A549 (cell line): ENCODE measurements at regions not wholly inside any gene's neighbourhood (a gene's known extent, or its start where the extent isn't known, plus 50 kb on each side); places are given as distances from the start of the nearest gene placed in this dataset.

Source experiments
- ATAC-seq, 2 experiments: fragments of 200-7000 bp in 1 of 2; fragments of >200 bp in 1 of 2; cut with Nextera tagmentation in 1 of 2; cut with Tn5 transposase in 1 of 2; 3 replicates each; pipeline versions ENCODE4 v1.8.0 to v1.9.1; 2018 to 2020; ENCODE audit warnings: mild to moderate bottlenecking in 1 of 2, moderate library complexity in 1 of 2
- CTCF ChIA-PET: fragments of 300-600 bp; sonication (Branson Sonifier 250); formaldehyde crosslinking; extraction: SDS; loops from one replicate; lab custom pipeline; 2021; ENCODE audit warnings: antibody characterized with exemption, inconsistent platforms; lab: Yijun Ruan, JAX
- POLR2A ChIA-PET: fragments of 350-600 bp; formaldehyde crosslinking; extraction: SDS; loops from one replicate; lab custom pipeline; 2021; ENCODE audit warnings: antibody characterized with exemption, inconsistent platforms; lab: Yijun Ruan, JAX
- DNase-seq, 2 experiments: peaks; one replicate each; pipeline versions ENCODE4 v3.0.0 to v3.0.0-alpha.2; 2011 to 2016; ENCODE audit warnings: low read depth in 1 of 2, low spot score in 1 of 2
- FAIRE-seq: peaks from 2 replicates; lab custom pipeline; 2011; peaks lifted over from hg19 to GRCh38; lab: Jason Lieb, UNC
- H3K27ac ChIP-seq, 2 experiments: fragments of >200 bp; sonication (Bioruptor Twin); formaldehyde crosslinking; 3 replicates each; pipeline ENCODE4 v1.5.1; 2016 to 2017
- H3K4me1 ChIP-seq: fragments of >200 bp; sonication (Bioruptor Twin); formaldehyde crosslinking; 3 replicates; pipeline ENCODE4 v1.6.1; 2016
- H3K4me2 ChIP-seq: fragments of >200 bp; sonication (Bioruptor Twin); formaldehyde crosslinking; 3 replicates; pipeline ENCODE4 v1.6.1; 2016
- H3K4me3 ChIP-seq: fragments of >200 bp; sonication (Bioruptor Twin); formaldehyde crosslinking; 3 replicates; pipeline ENCODE4 v1.5.1; 2016
- H3K9me3 ChIP-seq: fragments of >200 bp; sonication (Bioruptor Twin); formaldehyde crosslinking; 3 replicates; pipeline ENCODE4 v1.6.1; 2016
- BHLHE40 ChIP-seq: IDR thresholded peaks from 2 replicates; pipeline ENCODE4 v1.6.1; 2012; ENCODE audit warnings: low read depth, low read length, inconsistent platforms
- CEBPB ChIP-seq, 2 experiments: fragments of >200 bp in 1 of 2; sonication (Bioruptor Twin) in 1 of 2; formaldehyde crosslinking in 1 of 2; IDR thresholded peaks; 2 replicates each; pipeline ENCODE4 v1.6.1; 2012 to 2016
- CHD4 ChIP-seq: fragments of 200-600 bp; sonication (generic); IDR thresholded peaks from 2 replicates; pipeline ENCODE4 v1.6.1; 2016; ENCODE audit warnings: antibody characterized with exemption, mild to moderate bottlenecking, borderline replicate concordance
- EHF ChIP-seq: fragments of 250-450 bp; sonication (Bioruptor Pico); IDR thresholded peaks from 2 replicates; pipeline ENCODE4 v1.5.0; 2020; ENCODE audit warnings: mild to moderate bottlenecking
- ELK1 ChIP-seq: fragments of 150-350 bp; IDR thresholded peaks from 2 replicates; pipeline ENCODE4 v1.6.1; 2014; ENCODE audit warnings: low read depth, mild to moderate bottlenecking, low read length
- EP300 ChIP-seq, 2 experiments: fragments of >200 bp; sonication (Bioruptor Twin); formaldehyde crosslinking; IDR thresholded peaks; 2 replicates in 1 of 2; 3 replicates in 1 of 2; pipeline ENCODE4 v1.6.1; 2016 to 2017
- GATA3 ChIP-seq: IDR thresholded peaks from 2 replicates; pipeline ENCODE4 v1.6.1; 2012; ENCODE audit warnings: borderline replicate concordance
- HMGXB4 ChIP-seq: fragments of 250-450 bp; sonication (Bioruptor Pico); IDR thresholded peaks from 2 replicates; pipeline ENCODE4 v1.5.0; 2021; ENCODE audit warnings: mild to moderate bottlenecking, moderate library complexity, borderline replicate concordance
- JUNB ChIP-seq: fragments of >200 bp; sonication (Bioruptor Twin); formaldehyde crosslinking; IDR thresholded peaks from 2 replicates; pipeline ENCODE4 v1.6.1; 2016
- KDM5A ChIP-seq: fragments of 200-600 bp; sonication (generic); IDR thresholded peaks from 2 replicates; pipeline ENCODE4 v1.6.1; 2016; ENCODE audit warnings: antibody characterized with exemption, mild to moderate bottlenecking
- MAFK ChIP-seq: fragments of 450-650 bp; IDR thresholded peaks from 2 replicates; pipeline ENCODE4 v1.6.1; 2014; ENCODE audit not compliant: partially characterized antibody
- POLR2A ChIP-seq: IDR thresholded peaks from 2 replicates; pipeline ENCODE4 v1.6.1; 2012; ENCODE audit warnings: mild to moderate bottlenecking, low read length
- REST ChIP-seq: fragments of 200-600 bp; sonication (generic); IDR thresholded peaks from 2 replicates; pipeline ENCODE4 v1.6.1; 2016; ENCODE audit warnings: antibody characterized with exemption, mild to moderate bottlenecking, moderate library complexity
- RFX5 ChIP-seq: fragments of 450-650 bp; IDR thresholded peaks from 2 replicates; pipeline ENCODE4 v1.7.1; 2014; ENCODE audit warnings: antibody characterized with exemption, mild to moderate bottlenecking, moderate library complexity
- TP53 ChIP-seq: fragments of 250-450 bp; sonication (Bioruptor Pico); IDR thresholded peaks from 2 replicates; pipeline ENCODE4 v1.5.0; 2021; ENCODE audit warnings: mild to moderate bottlenecking, moderate library complexity
- WGBS: methylation state at CpG from one replicate; pipeline ENCODE4 v1.1.6; 2017; ENCODE audit errors: missing lambda C conversion rate; 5-methylcytosine and 5-hydroxymethylcytosine counted together

- DNase-seq = no peak
- no peak for FAIRE-seq
- no peak overlapping the region for H3K27ac ChIP-seq
- no peaks in the 10 kb centered on the region for H3K4me1 ChIP-seq
- no peak for ATAC-seq
- CTCF ChIA-PET = interaction anchor here (0.7 kb wide), 1 partner anchor 11 kb away, joined by 4 read pairs; no protein-coding TSS in a partner anchor
- TF ChIP-seq CHD4 (no peak), EP300 (IDR thresholded peaks at IDR 0.05) (no peak), GATA3 (no peak), POLR2A (no peak), EHF (CRISPR knock-in tag) (no peak), BHLHE40 (no peak), ELK1 (no peak), JUNB (no peak)
- no peak overlapping the region for H3K4me2 ChIP-seq
- no peak overlapping the region for H3K4me3 ChIP-seq
- POLR2A ChIA-PET = no interaction called here
- no peaks in the 10 kb centered on the region for H3K9me3 ChIP-seq
- WGBS = 31% methylated on average over 4 of the region's 4 CpGs
These were observed 466.4 kb downstream of the DMRTA1 start for GRCh38 chr9:22913026-22913425.

- H3K27ac ChIP-seq = no peak overlapping the region
- no peak for FAIRE-seq
- POLR2A ChIA-PET = no interaction called here
These were observed 466.9 kb downstream of the DMRTA1 start for GRCh38 chr9:22913518-22913917.

GRCh38 chr9:22916148-22916547 lies 469.5 kb downstream of the DMRTA1 start:
- DNase-seq = no peak
- CTCF ChIA-PET = no interaction called here
- Histone ChIP-seq H3K9me3 (no peaks in the 10 kb centered on the region), H3K4me2 (no peak overlapping the region), H3K4me3 (no peak overlapping the region), H3K27ac (no peak overlapping the region), H3K4me1 (no peaks in the 10 kb centered on the region)
- ATAC-seq = no peak
- 1% methylated on average over 2 of the region's 2 CpGs for WGBS
- no peak for FAIRE-seq
- POLR2A ChIA-PET = no interaction called here
- no peak for TF ChIP-seq REST
- TF ChIP-seq KDM5A = no peak
- no peak for TF ChIP-seq HMGXB4 (CRISPR knock-in tag)
- TF ChIP-seq MAFK = no peak
- TF ChIP-seq TP53 = no peak
- no peak for TF ChIP-seq EP300 (IDR thresholded peaks at IDR 0.05)
- TF ChIP-seq CEBPB (IDR thresholded peaks at IDR 0.05) = no peak
- TF ChIP-seq, all 56 proteins: peak for 0

More at GRCh38 chr9:22913518-22913917, 466.9 kb downstream of the DMRTA1 start:
- CTCF ChIA-PET = interaction anchor here (0.7 kb wide), 1 partner anchor 12 kb away, joined by 4 read pairs; no protein-coding TSS in a partner anchor
- Histone ChIP-seq H3K4me1 (no peaks in the 10 kb centered on the region), H3K9me3 (no peaks in the 10 kb centered on the region), H3K4me2 (no peak overlapping the region), H3K4me3 (no peak overlapping the region)
- no peak for ATAC-seq
- 28% methylated on average over 4 of the region's 4 CpGs for WGBS
- no peak for TF ChIP-seq RFX5
- DNase-seq = no peak
